Endothelial cell (in vitro differentiated cells): ENCODE measurements at regions not wholly inside any gene's neighbourhood (a gene's known extent, or its start where the extent isn't known, plus 50 kb on each side); places are given as distances from the start of the nearest gene placed in this dataset.

Experiments used
- DNase-seq: peaks from one replicate; pipeline ENCODE4 v3.0.0; 2021; ENCODE audit warnings: low spot score
- H3K27ac Mint-ChIP-seq: one replicate; pipeline ENCODE4 v1.8.0; 2021; ENCODE audit warnings: mixed read lengths, inconsistent platforms; ENCODE audit not compliant: unreplicated experiment
- H3K27me3 Mint-ChIP-seq: one replicate; pipeline ENCODE4 v1.8.0; 2021; ENCODE audit warnings: mild to moderate bottlenecking, moderate library complexity, mixed read lengths, inconsistent platforms; ENCODE audit not compliant: unreplicated experiment
- H3K36me3 Mint-ChIP-seq: one replicate; pipeline ENCODE4 v1.8.0; 2021; ENCODE audit warnings: mild to moderate bottlenecking, low read depth, mixed read lengths, inconsistent platforms; ENCODE audit not compliant: unreplicated experiment
- H3K4me1 Mint-ChIP-seq: one replicate; pipeline ENCODE4 v1.8.0; 2021; ENCODE audit warnings: mild to moderate bottlenecking, mixed read lengths, inconsistent platforms; ENCODE audit not compliant: unreplicated experiment
- H3K4me3 Mint-ChIP-seq: one replicate; pipeline ENCODE4 v1.8.0; 2021; ENCODE audit warnings: mild to moderate bottlenecking, mixed read lengths, inconsistent platforms; ENCODE audit not compliant: unreplicated experiment
- H3K9me3 Mint-ChIP-seq: one replicate; pipeline ENCODE4 v1.8.0; 2021; ENCODE audit warnings: mixed read lengths, inconsistent platforms; ENCODE audit not compliant: unreplicated experiment
- TF ChIP-seq, protein P1 (sequence below): fragments of 200-600 bp; sonication (generic); IDR thresholded peaks from one replicate; pipeline ENCODE4 v1.5.0; 2021; ENCODE audit warnings: antibody characterized with exemption; ENCODE audit not compliant: unreplicated experiment

DNA sequence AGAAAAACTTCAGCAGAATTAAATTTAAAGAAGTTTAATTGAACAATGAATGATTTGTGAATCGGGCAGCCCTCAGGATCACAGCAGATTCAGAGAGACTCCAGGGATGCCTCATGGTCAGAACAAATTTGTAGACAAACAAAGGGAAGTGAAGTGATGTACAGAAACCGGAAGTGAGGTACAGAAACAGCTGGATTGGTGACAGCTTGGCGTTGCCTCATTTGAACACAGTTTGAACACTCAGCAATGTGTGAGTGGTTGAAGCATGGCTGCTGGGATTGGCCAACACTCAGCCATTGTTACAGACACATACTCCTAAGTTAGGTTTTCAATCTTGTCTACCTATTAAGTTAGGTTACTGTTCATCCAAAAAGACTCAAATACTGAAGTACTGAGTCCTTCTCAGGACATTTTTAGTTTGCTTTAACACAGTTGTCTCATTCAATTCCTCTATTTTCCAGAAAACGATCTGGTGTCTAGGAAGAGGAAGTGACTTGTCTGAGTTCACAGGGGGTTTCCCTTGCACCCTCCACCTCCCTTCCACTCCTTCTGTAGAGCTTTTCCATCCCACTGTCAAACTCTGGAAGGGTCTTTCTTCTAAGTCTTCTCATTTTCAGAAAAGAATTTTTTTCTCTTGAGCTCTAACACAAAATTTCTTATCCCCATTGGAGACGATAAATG lies 137.9 kb downstream of the SLC4A3 start:
- TF ChIP-seq, protein P1, sequence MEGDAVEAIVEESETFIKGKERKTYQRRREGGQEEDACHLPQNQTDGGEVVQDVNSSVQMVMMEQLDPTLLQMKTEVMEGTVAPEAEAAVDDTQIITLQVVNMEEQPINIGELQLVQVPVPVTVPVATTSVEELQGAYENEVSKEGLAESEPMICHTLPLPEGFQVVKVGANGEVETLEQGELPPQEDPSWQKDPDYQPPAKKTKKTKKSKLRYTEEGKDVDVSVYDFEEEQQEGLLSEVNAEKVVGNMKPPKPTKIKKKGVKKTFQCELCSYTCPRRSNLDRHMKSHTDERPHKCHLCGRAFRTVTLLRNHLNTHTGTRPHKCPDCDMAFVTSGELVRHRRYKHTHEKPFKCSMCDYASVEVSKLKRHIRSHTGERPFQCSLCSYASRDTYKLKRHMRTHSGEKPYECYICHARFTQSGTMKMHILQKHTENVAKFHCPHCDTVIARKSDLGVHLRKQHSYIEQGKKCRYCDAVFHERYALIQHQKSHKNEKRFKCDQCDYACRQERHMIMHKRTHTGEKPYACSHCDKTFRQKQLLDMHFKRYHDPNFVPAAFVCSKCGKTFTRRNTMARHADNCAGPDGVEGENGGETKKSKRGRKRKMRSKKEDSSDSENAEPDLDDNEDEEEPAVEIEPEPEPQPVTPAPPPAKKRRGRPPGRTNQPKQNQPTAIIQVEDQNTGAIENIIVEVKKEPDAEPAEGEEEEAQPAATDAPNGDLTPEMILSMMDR = no peak
- no peak for DNase-seq
- Mint-ChIP-seq H3K4me3 (no peak overlapping the region), H3K36me3 (no peaks in the 10 kb centered on the region), H3K4me1 (no peaks in the 10 kb centered on the region), H3K27me3 (no peaks in the 10 kb centered on the region), H3K9me3 (no peaks in the 10 kb centered on the region), H3K27ac (no peak overlapping the region)

DNA sequence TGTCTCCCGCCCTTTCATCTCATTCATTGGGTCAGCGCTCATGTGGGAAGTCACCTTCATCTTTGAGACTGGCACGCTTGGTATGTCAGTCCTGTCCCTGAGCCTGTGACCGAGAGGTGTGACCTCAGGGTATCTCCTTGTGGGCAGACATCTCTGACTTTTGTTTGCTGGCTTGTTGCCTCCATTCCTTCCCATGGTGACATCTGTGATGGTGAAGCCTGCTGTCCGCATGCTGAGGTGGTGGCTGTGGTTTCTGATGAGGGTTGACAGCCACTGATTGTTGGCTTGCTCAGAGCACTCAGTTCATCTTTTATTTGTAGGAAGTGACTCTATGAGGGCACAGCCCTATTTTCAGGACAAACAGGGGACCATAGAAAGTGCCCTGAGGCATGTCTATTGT lies 139.2 kb downstream of the SLC4A3 start:
- H3K36me3 Mint-ChIP-seq = no peaks in the 10 kb centered on the region
- H3K4me3 Mint-ChIP-seq = no peak overlapping the region
- H3K27me3 Mint-ChIP-seq = no peaks in the 10 kb centered on the region
- H3K27ac Mint-ChIP-seq = no peak overlapping the region
- no peaks in the 10 kb centered on the region for H3K9me3 Mint-ChIP-seq
- TF ChIP-seq, protein P1 = no peak
- H3K4me1 Mint-ChIP-seq = no peaks in the 10 kb centered on the region
- DNase-seq = no peak

DNA sequence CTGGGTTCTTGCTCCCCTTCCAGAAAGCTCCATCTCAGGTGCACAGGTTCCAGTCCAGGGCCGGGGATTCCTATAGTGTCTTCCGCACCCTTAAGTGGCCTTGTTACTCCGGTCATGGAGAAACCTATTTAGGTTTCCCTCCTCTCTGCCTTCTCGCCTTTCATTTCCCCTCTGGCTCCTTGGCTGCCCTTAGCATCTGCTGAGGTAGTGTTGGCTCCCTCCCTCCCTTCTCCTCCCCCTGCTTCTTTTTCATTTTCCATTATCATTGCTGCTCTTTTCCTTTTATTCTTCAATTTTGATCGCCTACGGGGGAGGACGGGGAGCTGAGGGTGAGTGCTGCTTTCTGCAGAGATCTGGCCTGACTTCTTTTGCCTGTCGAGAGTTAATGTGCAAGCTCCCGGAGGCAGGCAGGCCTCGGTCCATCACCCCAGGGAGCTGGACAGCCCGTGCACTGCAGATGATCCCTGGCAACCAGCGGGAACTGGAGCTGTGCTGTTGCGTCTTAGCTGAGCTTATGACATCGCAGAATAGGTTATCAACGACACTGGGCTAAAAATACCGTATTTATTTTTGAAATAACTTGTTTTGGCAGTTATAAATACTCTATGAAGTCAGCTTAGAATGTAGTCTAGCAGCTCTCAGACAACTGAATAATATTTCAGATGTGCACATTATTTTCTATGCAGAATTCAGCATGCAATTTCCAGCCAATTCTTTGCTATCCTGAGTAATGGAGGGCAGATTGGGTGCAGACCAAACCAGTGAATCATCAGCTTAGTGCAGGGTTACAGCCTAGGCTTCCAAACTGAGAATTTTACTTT lies 141.9 kb downstream of the SLC4A3 start:
- DNase-seq = no peak
- no peaks in the 10 kb centered on the region for H3K4me1 Mint-ChIP-seq
- no peak overlapping the region for H3K4me3 Mint-ChIP-seq
- H3K36me3 Mint-ChIP-seq = no peaks in the 10 kb centered on the region
- TF ChIP-seq, protein P1 = no peak
- H3K27ac Mint-ChIP-seq = no peak overlapping the region
- H3K27me3 Mint-ChIP-seq = no peaks in the 10 kb centered on the region
- no peaks in the 10 kb centered on the region for H3K9me3 Mint-ChIP-seq

DNA sequence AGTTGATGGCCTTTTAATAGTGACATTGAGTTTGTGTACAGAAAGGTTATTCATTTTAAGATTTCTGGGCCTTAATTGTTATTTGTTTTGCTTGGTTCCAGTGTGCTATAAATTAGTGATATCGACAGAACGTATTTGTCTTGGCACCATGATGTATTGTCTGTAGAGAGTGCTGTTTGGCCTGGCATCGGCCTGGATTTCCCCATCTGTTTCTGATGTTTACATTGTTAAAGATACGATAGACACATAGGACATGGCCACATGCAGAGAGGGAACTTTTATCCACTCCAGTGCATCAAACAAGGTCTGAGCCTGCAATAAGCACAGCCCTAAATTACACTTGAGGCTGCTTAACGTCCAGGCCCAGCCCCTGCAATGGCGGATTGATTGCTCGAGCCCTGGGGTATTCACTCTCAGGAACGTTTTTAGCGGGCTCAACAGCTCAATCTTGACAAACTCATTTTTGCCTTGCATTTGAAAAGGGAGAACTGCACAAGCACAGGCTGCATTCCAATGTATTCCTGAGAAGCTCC lies 144.7 kb downstream of the SLC4A3 start:
- H3K4me1 Mint-ChIP-seq = no peaks in the 10 kb centered on the region
- TF ChIP-seq, protein P1 = no peak
- H3K9me3 Mint-ChIP-seq = no peaks in the 10 kb centered on the region
- H3K36me3 Mint-ChIP-seq = no peaks in the 10 kb centered on the region
- H3K27ac Mint-ChIP-seq = no peak overlapping the region
- peaks cover 1% of the 10 kb centered on the region for H3K27me3 Mint-ChIP-seq
- H3K4me3 Mint-ChIP-seq = no peak overlapping the region
- no peak for DNase-seq

DNA sequence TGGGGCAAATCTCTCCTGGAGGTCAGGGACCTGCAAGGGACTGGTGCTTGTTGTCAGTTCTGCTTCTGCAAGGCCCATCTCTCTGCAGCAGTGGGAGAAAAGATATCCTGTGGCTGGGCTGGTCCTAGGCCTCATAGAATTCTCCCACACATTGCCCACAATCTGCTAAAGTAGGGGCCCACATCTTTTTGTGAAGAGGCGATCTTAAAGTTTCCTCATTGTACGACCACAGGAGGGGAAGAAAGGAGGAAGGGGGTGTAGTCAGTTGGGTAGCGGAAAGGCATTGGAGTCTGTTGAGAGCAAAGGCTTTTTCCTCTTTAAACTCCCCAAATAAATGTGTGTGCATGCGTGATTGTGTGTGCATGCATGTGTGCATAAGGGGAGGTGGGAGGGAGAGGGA lies 145.3 kb downstream of the SLC4A3 start:
- TF ChIP-seq, protein P1 = no peak
- Mint-ChIP-seq H3K36me3 (no peaks in the 10 kb centered on the region), H3K4me1 (no peaks in the 10 kb centered on the region), H3K27ac (no peak overlapping the region), H3K9me3 (no peaks in the 10 kb centered on the region), H3K27me3 (peaks cover 1% of the 10 kb centered on the region), H3K4me3 (no peak overlapping the region)
- DNase-seq = no peak
